ENCODE measurements at regions not wholly inside any gene's neighbourhood (a gene's known extent, or its start where the extent isn't known, plus 50 kb on each side); places are given as distances from the start of the nearest gene placed in this dataset.

DNA sequence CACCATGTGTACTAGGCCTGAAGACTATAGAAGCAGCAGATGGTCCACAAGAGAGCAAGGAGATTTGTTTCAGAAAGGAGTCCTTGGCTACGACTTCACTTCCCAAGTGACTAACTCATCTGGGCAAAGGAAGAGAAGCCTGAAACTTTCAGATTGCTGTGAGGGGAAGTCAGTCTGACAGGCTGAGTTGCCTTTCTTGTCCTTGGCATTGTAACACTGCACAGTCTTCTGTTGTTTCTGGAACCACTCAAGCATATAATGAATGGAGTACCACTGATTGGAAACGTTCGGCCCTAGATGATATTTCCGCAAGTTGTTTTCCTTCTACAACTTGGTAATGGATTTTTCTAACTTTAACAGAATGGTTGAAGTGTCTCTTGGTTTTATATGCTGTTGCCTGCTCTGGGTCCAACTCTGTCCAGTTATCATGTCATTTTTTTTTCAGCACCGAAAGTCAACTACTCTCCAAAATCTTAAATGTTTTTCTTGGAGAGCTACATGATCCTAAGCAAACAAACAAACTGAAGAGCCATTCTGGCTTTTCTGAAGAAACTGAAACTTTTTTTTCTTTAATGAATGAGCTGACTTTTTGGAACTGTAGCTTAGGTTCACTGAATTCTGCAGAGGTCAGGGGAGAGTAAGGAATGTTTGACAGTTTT lies 685.7 kb downstream of the MECOM start:
- TF ChIP-seq EP300 (IDR thresholded peaks at IDR 0.05; ENCODE audit: borderline replicate concordance) (no peak), ZBTB7A (IDR thresholded peaks at IDR 0.05; ENCODE audit: low read depth) (no peak), TEAD4 (IDR thresholded peaks at IDR 0.05) (no peak), TAF1 (IDR thresholded peaks at IDR 0.05; ENCODE audit: low read depth) (no peak), NFIC (IDR thresholded peaks at IDR 0.05) (no peak), YY1 (IDR thresholded peaks at IDR 0.05; ENCODE audit: low read depth) (no peak), CREB1 (IDR thresholded peaks at IDR 0.05; ENCODE audit: low read depth) (no peak), RAD21 (IDR thresholded peaks at IDR 0.05; ENCODE audit: low read depth) (no peak), EGR1 (IDR thresholded peaks at IDR 0.05) (no peak), CEBPB (IDR thresholded peaks at IDR 0.05) (no peak), FOXM1 (IDR thresholded peaks at IDR 0.05; ENCODE audit: borderline replicate concordance, low read depth) (no peak)
- TF ChIP-seq, protein P1, sequence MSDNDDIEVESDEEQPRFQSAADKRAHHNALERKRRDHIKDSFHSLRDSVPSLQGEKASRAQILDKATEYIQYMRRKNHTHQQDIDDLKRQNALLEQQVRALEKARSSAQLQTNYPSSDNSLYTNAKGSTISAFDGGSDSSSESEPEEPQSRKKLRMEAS (IDR thresholded peaks at IDR 0.05) = no peak
- TF ChIP-seq, protein P2, sequence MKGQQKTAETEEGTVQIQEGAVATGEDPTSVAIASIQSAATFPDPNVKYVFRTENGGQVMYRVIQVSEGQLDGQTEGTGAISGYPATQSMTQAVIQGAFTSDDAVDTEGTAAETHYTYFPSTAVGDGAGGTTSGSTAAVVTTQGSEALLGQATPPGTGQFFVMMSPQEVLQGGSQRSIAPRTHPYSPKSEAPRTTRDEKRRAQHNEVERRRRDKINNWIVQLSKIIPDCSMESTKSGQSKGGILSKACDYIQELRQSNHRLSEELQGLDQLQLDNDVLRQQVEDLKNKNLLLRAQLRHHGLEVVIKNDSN (IDR thresholded peaks at IDR 0.05) = no peak
- TF ChIP-seq, protein P3, sequence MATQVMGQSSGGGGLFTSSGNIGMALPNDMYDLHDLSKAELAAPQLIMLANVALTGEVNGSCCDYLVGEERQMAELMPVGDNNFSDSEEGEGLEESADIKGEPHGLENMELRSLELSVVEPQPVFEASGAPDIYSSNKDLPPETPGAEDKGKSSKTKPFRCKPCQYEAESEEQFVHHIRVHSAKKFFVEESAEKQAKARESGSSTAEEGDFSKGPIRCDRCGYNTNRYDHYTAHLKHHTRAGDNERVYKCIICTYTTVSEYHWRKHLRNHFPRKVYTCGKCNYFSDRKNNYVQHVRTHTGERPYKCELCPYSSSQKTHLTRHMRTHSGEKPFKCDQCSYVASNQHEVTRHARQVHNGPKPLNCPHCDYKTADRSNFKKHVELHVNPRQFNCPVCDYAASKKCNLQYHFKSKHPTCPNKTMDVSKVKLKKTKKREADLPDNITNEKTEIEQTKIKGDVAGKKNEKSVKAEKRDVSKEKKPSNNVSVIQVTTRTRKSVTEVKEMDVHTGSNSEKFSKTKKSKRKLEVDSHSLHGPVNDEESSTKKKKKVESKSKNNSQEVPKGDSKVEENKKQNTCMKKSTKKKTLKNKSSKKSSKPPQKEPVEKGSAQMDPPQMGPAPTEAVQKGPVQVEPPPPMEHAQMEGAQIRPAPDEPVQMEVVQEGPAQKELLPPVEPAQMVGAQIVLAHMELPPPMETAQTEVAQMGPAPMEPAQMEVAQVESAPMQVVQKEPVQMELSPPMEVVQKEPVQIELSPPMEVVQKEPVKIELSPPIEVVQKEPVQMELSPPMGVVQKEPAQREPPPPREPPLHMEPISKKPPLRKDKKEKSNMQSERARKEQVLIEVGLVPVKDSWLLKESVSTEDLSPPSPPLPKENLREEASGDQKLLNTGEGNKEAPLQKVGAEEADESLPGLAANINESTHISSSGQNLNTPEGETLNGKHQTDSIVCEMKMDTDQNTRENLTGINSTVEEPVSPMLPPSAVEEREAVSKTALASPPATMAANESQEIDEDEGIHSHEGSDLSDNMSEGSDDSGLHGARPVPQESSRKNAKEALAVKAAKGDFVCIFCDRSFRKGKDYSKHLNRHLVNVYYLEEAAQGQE (IDR thresholded peaks at IDR 0.05; ENCODE audit: low read depth) = no peak

DNA sequence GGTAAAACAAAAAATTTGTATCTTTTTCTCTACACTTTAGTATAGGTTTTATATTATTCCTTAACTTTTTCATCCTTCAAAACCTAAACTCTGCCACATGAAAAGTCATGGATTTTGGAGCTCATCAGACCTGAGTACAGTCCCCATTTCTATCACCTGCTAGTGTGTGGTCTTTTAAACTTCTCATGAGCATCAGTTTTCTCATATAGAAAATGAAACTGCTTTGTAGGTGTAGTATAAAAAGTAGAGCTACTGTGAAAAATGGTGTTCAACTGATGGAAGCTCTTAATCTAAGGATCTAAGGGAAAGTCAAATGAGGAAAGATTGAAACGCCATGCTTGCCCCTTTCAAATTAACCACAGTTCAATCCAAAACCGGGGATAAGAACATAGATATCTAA lies 686.5 kb downstream of the MECOM start:
- TF ChIP-seq ZBTB7A (IDR thresholded peaks at IDR 0.05; ENCODE audit: low read depth) (no peak), EP300 (IDR thresholded peaks at IDR 0.05; ENCODE audit: borderline replicate concordance) (no peak), YY1 (IDR thresholded peaks at IDR 0.05; ENCODE audit: low read depth) (no peak), CREB1 (IDR thresholded peaks at IDR 0.05; ENCODE audit: low read depth) (no peak), NFIC (IDR thresholded peaks at IDR 0.05) (no peak), RAD21 (IDR thresholded peaks at IDR 0.05; ENCODE audit: low read depth) (no peak), CEBPB (IDR thresholded peaks at IDR 0.05) (no peak), FOXM1 (IDR thresholded peaks at IDR 0.05; ENCODE audit: borderline replicate concordance, low read depth) (no peak)
- TF ChIP-seq, protein P1 (IDR thresholded peaks at IDR 0.05) = no peak
- TF ChIP-seq, protein P2 (IDR thresholded peaks at IDR 0.05) = no peak
- TF ChIP-seq, protein P3 (IDR thresholded peaks at IDR 0.05; ENCODE audit: low read depth) = no peak

DNA sequence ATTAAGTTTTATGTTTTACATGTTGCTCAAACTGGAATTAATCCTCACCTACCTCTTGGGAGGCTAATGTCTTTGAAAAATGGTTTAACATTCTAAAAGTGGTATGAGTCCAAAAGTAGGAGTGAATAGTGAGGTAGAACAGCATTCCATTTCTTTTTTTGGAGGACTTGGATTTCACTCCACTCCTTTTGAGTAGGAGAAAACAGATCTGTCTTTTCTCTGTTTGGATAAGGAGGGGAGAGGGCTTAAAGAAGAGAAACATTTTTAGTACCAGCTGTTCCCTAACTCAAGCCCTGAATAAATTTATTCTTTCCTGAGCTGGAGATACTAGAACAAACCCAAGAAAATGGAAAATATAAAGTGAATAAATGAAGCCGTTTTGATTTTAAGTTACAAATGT lies 687.9 kb downstream of the MECOM start:
- TF ChIP-seq EP300 (IDR thresholded peaks at IDR 0.05; ENCODE audit: borderline replicate concordance) (no peak), EGR1 (IDR thresholded peaks at IDR 0.05) (no peak), ZBTB7A (IDR thresholded peaks at IDR 0.05; ENCODE audit: low read depth) (no peak), TCF12 (IDR thresholded peaks at IDR 0.05; ENCODE audit: low read depth) (no peak), YY1 (IDR thresholded peaks at IDR 0.05; ENCODE audit: low read depth) (no peak), CEBPB (IDR thresholded peaks at IDR 0.05) (no peak), FOXM1 (IDR thresholded peaks at IDR 0.05; ENCODE audit: borderline replicate concordance, low read depth) (no peak), RAD21 (IDR thresholded peaks at IDR 0.05; ENCODE audit: low read depth) (no peak), CREB1 (IDR thresholded peaks at IDR 0.05; ENCODE audit: low read depth) (no peak)
- TF ChIP-seq, protein P1 (IDR thresholded peaks at IDR 0.05) = no peak
- TF ChIP-seq, protein P3 (IDR thresholded peaks at IDR 0.05; ENCODE audit: low read depth) = no peak
- TF ChIP-seq, protein P2 (IDR thresholded peaks at IDR 0.05) = no peak
